ENCODE measurements at regions not wholly inside any gene's neighbourhood (a gene's known extent, or its start where the extent isn't known, plus 50 kb on each side); places are given as distances from the start of the nearest gene placed in this dataset.

- Histone ChIP-seq H3K9me3 (ENCODE audit: low read length) (no peaks in the 10 kb centered on the region), H3K4me2 (ENCODE audit: low read length) (no peak overlapping the region), H3K79me2 (ENCODE audit: low read length) (no peaks in the 10 kb centered on the region), H3K9ac (ENCODE audit: low read length) (no peak overlapping the region), H3K4me1 (ENCODE audit: insufficient read depth, low read length) (no peaks in the 10 kb centered on the region), H2AFZ (ENCODE audit: low read length) (no peak overlapping the region), H3K36me3 (ENCODE audit: low read depth, low read length) (no peaks in the 10 kb centered on the region), H3K4me3 (ENCODE audit: low read length) (no peak overlapping the region), H3K27me3 (ENCODE audit: low read length) (peaks cover 93% of the 10 kb centered on the region), H3K9me2 (replicated peaks; ENCODE audit: low read length) (no peaks in the 10 kb centered on the region), H3F3A (ENCODE audit: low read length, unreplicated experiment) (no peaks in the 10 kb centered on the region), H4K20me1 (ENCODE audit: low read length) (no peaks in the 10 kb centered on the region), H3K27ac (ENCODE audit: low read length) (no peak overlapping the region)
- ChIA-PET POLR2A (ENCODE audit: unreplicated experiment) (no interaction called here), CTCF (no interaction called here)
- BruUV-seq (replicated peaks), result no TSS peak
- TF ChIP-seq EZH2phosphoT487 (IDR thresholded peaks at IDR 0.05; ENCODE audit: borderline replicate concordance, low read length) (no peak), EZH2 (IDR thresholded peaks at IDR 0.05; ENCODE audit: low read length, unreplicated experiment) (no peak), CTCF (conservative IDR thresholded peaks at IDR 0.05; ENCODE audit: low read depth, low read length) (no peak)
- ATAC-seq (no peak), DNase-seq (no peak)
- intact Hi-C loops (cut with micrococcal nuclease), result no loop called here
Measured at GRCh38 chr18:76679259-76679658, 143.1 kb upstream of the ZNF236 start.

- Histone ChIP-seq H3F3A (ENCODE audit: low read length, unreplicated experiment) (no peaks in the 10 kb centered on the region), H4K20me1 (ENCODE audit: low read length) (no peaks in the 10 kb centered on the region), H3K4me1 (ENCODE audit: insufficient read depth, low read length) (no peaks in the 10 kb centered on the region), H3K9me2 (replicated peaks; ENCODE audit: low read length) (no peaks in the 10 kb centered on the region), H3K4me3 (ENCODE audit: low read length) (no peak overlapping the region), H3K9me3 (ENCODE audit: low read length) (no peaks in the 10 kb centered on the region), H3K9ac (ENCODE audit: low read length) (no peak overlapping the region), H3K27me3 (ENCODE audit: low read length) (peaks cover 95% of the 10 kb centered on the region), H2AFZ (ENCODE audit: low read length) (no peak overlapping the region), H3K79me2 (ENCODE audit: low read length) (no peaks in the 10 kb centered on the region), H3K36me3 (ENCODE audit: low read depth, low read length) (no peaks in the 10 kb centered on the region), H3K4me2 (ENCODE audit: low read length) (no peak overlapping the region), H3K27ac (ENCODE audit: low read length) (no peak overlapping the region)
- ATAC-seq (no peak), DNase-seq (no peak)
- BruUV-seq (replicated peaks), result no TSS peak
- CTCF ChIA-PET, result no interaction called here
- TF ChIP-seq EZH2 (IDR thresholded peaks at IDR 0.05; ENCODE audit: low read length, unreplicated experiment) (no peak), EZH2phosphoT487 (IDR thresholded peaks at IDR 0.05; ENCODE audit: borderline replicate concordance, low read length) (no peak), CTCF (conservative IDR thresholded peaks at IDR 0.05; ENCODE audit: low read depth, low read length) (no peak)
- POLR2A ChIA-PET (ENCODE audit: unreplicated experiment), result no interaction called here
- intact Hi-C loops (cut with micrococcal nuclease), result no loop called here
Measured at GRCh38 chr18:76678248-76678647, 144.1 kb upstream of the ZNF236 start.

GRCh38 chr18:76674596-76674995 lies 147.8 kb upstream of the ZNF236 start:
- H3K36me3 ChIP-seq (ENCODE audit: low read depth, low read length), result no peaks in the 10 kb centered on the region
- DNase-seq (no peak), ATAC-seq (no peak)
- peaks cover 91% of the 10 kb centered on the region for H3K27me3 ChIP-seq (ENCODE audit: low read length)
- H3K4me1 ChIP-seq (ENCODE audit: insufficient read depth, low read length), result no peaks in the 10 kb centered on the region
- POLR2A ChIA-PET (ENCODE audit: unreplicated experiment), result no interaction called here
- no peak for TF ChIP-seq CTCF (conservative IDR thresholded peaks at IDR 0.05; ENCODE audit: low read depth, low read length)
- no peaks in the 10 kb centered on the region for H3F3A ChIP-seq (ENCODE audit: low read length, unreplicated experiment)
- BruUV-seq (replicated peaks), result no TSS peak
- CTCF ChIA-PET, result no interaction called here
- H3K4me2 ChIP-seq (ENCODE audit: low read length), result no peak overlapping the region
- H4K20me1 ChIP-seq (ENCODE audit: low read length), result no peaks in the 10 kb centered on the region
- H3K4me3 ChIP-seq (ENCODE audit: low read length), result no peak overlapping the region
- no peaks in the 10 kb centered on the region for H3K9me2 ChIP-seq (replicated peaks; ENCODE audit: low read length)
- intact Hi-C loops (cut with micrococcal nuclease), result no loop called here
- H3K79me2 ChIP-seq (ENCODE audit: low read length), result no peaks in the 10 kb centered on the region
- no peak overlapping the region for H3K9ac ChIP-seq (ENCODE audit: low read length)
- H2AFZ ChIP-seq (ENCODE audit: low read length), result no peak overlapping the region
- no peak overlapping the region for H3K27ac ChIP-seq (ENCODE audit: low read length)
- H3K9me3 ChIP-seq (ENCODE audit: low read length), result no peaks in the 10 kb centered on the region
